Stimulated activated CD4-positive, alpha-beta T cell treated with anti-CD3 and anti-CD28 coated beads, Interleukin-12 subunit alpha, Interleukin-12 subunit beta, amount 100 ng/mL, for 4 hours (primary cell): ENCODE measurements at regions not wholly inside any gene's neighbourhood (a gene's known extent, or its start where the extent isn't known, plus 50 kb on each side); places are given as distances from the start of the nearest gene placed in this dataset.

Experiments
- DNase-seq: peaks from one replicate; pipeline ENCODE4 v3.0.0-alpha.2; 2020

DNA sequence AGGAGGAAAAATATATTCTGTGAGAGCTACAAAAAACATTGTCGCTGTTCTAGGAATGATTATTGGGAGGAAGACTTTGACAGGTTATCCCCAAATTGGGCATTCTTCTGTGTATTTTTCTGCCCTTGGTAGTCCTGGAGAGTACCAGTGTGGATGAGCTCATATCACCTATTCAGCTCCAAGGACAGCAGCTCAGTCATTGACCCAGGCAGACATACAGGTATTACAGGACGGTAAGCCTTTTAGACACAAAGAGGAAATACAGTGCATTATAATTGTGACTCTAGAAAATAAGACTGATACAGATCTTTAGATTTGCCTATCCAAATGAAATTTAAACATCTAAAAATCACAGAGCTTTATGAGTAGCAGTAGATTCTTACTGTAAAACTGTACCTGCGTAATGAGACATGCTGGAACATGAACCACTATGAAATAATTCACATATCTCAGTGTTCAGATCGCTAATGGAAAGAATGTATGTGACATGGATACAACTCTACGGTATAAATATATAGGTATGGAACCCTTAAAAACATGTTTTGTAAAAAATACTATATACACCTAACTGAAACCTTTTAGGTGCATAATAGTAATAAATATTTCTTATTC lies 56.0 kb downstream of the PLK2 start:
- no peak for DNase-seq

DNA sequence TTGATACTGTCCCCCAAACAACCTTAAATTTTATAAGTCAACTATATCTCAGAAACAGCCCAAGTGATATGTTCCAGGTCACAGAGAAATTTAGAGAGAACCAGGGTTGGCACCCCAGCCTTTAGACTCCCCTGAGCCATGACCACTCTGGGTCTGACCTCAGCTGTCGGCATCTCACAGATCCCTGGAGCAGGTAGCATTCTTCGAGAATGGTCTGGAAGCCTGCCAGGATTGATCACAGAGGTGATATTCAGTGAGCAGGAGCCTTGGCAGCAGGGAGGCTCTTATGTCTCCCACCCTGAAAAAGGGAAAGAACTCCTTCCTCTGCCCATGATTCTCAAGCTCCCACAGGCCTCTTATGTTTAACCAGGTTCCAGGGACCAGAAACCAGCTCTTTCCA lies 58.2 kb downstream of the PLK2 start:
- no peak for DNase-seq

DNA sequence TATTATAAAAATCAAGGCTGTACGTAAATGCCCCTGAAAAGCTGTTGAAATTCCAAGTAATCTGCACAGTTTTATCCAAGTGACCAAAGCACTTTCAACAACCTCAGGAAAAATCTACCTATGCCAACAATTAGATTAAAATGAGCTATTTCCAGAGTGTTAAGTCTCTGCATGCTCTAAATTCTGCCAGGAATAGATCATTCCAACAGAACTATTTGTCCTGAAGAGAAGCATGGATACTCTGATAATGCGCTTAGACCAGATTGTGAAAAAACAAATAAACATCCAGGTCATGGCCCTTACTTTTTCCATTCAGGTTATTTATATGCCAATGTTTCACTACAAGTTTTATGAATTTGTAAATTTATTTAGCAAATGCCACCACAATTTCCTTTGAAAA lies 59.1 kb downstream of the PLK2 start:
- no peak for DNase-seq

DNA sequence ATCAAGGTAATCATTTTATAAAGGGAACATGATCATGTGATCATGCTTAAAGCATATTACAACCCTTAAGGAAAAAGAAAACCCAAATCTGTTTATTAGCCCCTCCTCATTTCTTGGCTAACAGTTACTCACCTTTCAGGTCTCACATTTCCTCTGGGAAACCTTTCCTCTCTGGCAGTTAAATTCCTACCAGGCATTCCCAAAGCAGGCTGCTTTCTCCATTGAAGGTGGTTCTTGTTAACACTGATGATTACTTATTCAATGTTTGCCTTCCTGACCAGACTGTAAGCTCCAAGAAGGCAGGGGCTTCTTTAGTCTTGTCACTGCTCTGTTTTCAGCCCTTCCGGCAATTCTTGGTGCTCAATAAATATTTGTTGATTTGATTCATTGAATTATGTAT lies 59.9 kb downstream of the PLK2 start:
- no peak for DNase-seq

DNA sequence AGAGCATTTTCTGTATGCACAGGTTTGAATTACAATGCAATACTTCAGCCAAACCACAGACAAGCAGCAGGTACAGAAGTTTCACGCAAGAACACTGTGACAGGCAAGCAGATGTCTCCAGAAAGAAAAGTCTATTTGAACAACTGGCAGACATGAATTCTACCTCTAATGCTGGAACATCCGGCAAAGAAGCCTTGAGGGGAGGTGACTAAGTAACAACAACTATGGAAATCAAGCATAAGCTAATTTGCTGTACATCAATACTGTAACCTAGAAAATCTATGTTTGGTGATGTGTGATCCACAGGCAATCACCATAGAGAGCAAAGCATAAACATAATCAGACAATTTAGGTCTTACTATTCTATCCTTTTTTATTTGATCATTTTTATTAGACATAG lies 65.5 kb downstream of the PLK2 start:
- no peak for DNase-seq

DNA sequence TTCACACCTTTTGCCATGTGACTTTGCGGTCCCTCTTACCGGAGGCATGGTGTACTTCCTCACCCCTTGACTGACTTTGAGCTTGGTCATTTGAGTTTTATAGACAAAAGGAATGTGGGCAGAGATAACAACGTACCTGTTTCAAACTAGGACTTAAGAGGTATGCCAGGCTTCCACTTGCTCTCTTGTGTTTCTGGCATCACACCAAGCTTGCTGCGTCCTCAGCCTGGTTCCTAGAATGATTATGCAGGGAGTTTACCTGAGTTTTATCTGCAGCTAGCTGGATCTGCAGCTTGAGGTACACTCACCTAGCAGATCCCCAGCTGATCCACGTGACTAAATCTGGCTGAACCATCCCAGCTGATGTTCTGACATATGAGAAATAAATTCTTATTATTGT lies 66.2 kb downstream of the PLK2 start:
- DNase-seq = no peak

DNA sequence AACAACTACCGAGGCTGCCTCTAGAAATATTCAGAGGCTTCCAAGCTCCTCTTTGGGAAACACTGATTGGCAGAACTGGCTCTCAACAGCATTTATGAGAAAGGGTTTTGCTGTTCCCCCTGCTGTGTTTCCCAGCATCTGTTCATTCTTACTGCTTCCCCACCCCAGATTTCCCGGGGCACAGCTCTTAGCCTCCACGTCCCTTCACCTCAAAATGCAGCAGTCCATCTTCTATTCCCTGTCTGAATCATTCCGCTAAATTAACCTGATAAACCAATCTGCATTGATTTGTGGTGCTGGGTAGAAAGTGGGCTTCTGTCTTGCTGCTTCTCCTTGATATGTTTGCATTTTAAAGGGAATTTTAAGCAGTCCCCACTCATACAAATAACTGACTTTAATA lies 67.4 kb downstream of the PLK2 start:
- DNase-seq = no peak

DNA sequence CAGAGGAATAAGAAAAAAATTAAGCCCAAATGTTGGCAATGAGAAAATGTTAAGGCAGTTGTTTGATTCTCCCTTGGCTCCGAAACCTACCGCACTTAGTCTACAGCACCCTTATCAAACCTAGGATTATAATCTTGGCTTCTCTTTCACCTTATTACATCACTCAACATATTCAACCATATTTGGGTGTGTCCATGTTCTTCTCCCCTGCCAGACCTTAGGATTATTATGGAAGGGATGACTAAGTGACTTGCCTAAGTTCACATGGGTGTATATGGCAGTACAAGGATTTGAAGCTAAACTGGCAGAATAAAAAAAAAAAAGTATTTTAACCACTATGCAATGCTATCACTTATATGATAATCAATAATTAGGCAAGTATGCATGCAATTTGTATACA lies 76.4 kb downstream of the PLK2 start:
- DNase-seq = no peak

DNA sequence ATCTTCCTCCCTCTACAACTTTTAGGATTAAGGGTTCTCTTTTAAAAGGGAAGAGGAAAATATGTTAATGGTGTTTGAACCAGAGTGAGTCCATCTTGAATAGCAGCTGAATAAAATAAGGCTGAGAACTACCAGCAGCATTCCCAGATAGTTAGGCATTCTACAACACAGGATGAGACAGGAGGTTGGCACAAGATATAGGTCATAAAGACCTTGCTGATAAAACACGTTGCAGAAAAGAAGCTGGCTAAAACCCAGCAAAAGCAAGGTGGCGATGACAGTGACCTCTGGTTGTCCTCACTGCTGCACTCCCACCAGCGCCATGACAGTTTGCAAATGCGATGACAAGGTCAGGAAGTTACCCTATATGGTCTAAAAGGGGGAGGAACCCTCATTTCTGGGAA lies 77.8 kb downstream of the PLK2 start:
- no peak for DNase-seq

DNA sequence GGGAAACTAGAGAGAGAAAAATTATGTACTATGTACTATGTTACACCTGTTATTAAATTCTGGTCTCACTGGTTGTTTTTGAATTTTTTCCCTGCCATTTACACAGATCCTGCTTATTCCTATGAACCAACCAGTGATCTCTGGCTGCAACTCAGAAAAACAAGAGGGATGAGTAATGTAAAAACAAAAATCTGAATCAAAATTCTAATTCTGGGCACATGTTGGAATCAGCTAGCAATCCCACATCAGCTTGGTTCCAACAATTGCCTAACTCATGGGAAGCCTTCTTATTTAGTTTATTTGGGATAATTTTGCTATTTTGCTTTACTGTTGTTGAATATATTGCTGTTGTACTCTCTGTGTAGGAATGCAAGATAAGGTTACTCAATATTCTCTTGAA lies 78.3 kb downstream of the PLK2 start:
- DNase-seq = no peak

DNA sequence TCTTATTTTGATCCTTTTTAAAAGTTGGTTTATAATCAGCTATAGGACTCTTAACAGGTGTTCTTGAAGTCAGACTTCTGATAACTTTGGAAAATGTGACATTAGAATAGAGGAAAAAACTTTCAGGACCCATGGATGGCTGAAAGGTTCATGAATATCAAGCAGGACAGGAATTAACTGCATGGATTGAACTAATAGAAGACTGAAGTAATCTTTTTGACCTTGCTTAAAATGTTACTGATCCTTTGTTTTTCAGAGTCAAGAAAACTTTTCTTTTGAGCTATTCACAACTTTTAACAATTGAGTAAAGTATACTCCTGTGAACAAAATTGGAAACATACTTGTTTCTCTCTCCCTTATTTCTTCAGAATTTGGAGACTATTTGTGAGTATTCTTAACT lies 79.2 kb downstream of the PLK2 start:
- DNase-seq = no peak

DNA sequence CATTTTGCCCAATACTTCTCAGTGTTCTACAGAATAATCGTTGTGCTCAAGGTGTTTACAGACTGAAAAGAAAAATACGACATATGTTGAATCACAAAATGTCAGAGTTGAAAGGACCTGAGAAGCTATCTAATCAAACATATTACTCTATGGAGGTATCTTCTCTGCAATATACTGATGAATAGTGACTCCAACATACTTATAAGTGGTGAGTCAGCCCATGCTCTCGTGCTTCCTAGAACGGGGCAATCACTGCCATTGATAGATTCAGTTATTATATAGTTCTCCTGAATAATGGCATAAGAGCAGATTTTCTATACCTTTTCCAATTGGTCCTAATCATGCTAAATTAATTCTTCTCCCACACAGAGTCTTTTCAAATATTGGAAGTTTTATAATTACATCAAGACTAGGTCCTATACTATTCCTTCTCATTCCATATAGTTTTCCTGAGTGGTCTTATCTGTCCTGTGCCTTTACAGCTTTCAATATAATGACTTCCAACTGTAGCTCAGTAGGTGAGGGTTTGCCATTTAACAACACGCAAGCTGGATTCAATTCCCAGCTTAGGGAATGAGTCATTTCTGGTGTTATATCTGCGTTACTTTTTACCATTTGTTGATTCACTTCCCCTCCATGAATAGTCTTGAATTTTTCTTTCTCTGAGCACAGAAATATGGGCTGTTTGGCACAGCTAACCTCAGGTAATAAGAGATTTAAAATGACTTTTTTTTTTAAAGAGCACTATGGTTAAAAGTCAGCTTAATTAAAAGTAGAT lies 81.1 kb downstream of the PLK2 start:
- DNase-seq = no peak

DNA sequence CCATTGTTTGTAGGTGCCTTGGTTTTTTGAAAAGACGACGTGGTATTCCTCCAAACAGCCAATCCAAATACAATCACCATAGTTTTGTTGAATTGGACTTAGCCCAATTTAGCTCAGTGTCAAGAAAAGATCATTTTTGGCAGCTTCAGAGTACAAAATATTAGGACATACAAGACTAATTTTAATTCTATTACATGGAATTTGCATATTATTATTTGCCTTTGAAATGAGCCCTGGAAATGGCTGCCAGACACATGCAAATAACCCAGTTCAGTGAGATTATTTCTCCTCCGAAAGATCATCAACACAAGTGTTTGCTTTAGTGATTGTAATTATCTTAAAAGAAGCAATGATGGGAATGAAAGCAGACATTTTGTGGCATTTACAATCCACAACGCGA lies 89.3 kb downstream of the PLK2 start:
- DNase-seq = no peak

DNA sequence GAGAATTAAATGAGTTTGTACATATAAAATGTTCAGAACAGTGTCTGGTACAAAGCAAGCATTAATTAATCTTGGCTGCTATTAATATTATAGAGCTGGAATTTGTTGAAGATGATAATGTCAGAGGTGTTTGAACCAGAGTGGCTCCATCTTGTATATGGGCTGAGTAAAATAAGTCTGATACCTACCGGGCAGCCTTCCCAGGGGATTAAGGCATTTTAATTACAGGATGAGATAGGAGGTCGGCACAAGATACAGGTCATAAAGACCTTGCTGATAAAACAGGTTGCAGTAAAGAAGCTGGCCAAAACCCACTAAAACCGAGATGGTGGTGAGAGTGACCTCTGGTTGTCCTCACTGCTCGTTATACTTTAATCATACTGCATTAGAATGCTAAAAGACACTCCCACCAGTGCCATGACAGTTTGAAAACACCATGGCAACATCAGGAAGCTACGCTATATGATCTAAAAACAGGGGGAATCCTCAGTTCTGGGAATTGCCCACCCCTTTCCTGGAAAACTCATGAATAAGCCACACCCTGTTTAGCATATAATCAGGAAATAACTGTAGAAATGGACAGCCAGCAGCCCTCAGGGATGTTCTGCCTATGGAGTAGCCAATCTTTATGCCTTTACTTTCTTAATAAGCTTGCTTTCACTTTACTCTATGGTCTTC lies 90.2 kb downstream of the PLK2 start:
- no peak for DNase-seq

DNA sequence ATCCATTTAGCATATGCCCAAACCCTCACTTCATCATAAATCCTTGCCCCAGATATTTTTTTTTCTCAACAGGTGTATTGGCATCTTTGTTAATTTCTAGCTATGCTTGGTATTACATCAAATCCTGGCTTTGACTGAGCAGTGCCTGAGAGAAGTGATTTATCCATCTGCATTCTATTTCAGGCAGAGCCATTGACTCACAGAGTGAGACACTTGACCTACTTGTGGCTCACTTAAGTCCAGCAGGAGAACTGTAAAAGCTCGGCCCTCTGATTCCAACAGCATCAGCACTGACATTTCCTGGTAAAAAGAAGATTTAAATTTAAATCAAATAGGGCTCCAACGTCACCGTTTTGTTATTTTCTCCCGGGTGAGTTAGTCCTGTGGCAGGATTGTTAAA lies 93.4 kb downstream of the PLK2 start:
- DNase-seq = no peak

DNA sequence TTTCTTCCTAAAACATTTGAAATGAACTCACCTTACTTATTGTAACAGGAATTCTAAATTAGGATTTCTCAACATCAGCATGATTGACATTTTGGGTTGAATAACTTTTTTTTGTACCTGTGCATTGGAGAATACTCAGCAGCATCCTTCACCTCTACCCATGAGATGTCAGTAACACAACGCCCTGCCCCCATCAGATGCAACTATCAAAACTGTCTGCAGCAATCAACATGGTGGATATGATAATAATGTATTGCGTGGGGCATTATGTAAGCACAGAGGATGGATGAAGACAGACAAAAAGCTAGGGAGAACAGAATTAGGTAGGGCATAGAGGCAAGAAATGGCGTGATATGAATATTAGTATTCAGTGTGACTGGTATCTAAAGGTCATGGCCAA lies 94.1 kb downstream of the PLK2 start:
- DNase-seq = no peak

DNA sequence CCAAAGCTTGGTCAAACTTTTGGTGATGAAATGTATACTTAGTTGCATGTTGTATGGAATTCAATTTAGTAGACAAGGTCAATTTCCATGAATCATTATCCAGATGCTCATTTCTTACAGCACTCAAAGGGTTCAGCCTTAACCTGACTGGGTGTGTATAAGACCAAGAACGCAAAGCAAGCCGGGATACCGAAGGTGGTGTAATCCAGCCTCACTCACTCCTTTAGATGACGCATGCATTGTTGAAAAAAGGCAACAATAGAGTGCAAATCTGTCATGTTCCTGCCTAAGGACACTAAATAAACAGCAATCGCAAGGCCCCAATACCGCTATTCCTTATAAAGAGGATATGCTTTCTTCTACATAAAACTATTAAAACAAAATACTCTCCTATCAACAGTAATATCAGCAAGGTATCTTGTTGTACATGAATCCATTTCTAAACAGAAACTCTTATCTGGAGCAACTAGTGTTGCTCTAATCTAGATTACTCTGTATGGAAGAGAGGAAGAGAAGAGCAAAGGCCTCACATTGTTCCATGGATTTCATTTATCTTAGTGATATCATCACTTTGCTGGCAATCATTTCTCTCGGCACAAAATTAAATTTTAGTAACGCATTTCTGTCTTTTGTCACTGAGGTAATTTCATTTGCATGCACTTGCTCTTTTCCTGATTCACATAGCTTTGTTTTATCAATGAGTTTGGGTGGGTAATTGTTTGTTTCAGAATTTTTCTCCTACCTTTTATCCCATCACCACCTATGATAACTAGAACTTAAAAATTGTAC lies 96.2 kb downstream of the PLK2 start:
- no peak for DNase-seq

DNA sequence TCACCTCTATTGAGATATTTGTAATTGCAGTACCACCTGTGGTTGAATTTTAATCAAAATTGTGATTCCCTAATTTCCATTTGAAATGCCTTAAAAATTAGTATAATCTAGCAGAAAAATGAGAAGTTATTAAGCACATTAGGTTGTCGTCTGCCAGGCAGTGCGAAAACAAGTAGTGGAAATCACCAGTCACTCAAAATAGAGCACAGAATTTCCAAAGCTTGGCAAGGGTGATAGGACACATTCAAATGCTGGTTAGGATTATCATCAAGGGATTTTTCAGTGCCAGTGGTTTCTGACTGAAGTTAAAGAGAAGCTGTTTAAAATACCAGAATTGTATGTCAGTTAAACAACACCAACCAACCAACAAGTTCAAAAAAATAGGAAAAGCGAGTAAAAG lies 97.8 kb downstream of the PLK2 start:
- DNase-seq = no peak

DNA sequence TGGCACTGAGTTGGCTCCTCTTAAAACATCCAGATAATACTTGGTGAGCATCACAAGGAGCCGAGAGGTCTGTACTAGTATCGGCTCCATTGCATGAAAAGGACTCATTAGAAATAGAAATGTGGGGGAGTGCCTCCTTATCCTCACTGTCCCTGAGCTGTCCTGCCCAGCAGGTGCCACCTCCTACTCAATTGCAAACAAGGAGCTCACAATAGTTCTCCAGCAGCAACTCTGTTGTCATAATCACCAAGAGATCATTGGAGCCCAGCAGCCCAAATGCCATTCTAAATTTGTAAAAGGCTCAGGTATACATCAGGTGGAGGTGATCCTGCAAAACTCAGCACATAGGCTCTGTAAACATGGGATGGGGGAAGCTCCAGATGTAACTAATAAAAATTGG lies 99.1 kb downstream of the PLK2 start:
- DNase-seq = no peak

DNA sequence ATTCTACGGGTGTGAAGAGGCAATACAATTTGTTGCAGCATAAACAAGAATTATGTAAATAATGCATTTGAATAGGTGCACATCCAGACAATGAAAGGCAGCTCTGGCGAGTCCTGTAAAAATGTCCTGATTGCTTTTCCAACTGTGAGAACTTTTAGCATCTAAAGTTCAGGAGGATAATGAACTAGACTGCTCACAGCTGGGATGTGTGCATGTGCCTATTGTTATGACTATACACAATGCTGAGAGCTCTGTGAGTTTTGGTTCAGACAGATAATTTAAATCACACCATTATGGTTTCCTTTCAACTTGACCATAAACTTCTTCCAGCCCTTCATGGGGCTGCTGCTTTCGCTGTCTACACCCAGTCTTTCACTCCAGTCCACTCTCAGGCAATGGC lies 99.9 kb downstream of the PLK2 start:
- no peak for DNase-seq

DNA sequence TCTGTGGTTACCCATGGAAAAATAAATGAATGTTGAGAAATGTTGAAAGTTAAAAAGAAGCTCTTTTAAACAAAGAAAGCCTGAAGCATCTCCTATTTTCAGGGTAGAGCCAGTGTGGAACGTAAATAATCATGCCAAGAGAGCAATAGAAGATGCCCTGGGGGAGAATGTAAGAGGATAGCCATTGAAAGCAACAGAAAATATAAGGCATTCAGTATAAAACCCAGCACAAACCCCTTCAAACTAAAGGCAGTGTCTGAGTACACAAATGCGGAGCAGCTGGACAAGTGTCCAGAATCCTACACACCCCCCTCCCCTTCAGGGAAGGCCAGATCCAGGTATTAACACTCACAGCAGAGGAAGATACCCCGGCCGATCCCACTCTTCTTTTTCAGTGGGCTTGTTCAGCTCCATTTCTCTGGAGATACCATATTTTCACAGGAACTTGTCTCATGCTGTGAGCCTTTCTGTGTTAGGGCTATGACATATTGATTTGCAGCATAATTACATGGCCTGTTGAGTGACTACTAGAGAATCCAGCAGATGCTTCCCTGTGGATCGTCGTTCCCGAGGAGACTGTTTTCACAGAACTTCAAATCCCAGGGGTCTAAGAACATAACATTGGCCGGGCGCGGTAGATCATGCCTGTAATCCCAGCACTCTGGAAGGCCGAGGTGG lies 101.2 kb downstream of the PLK2 start:
- no peak for DNase-seq

DNA sequence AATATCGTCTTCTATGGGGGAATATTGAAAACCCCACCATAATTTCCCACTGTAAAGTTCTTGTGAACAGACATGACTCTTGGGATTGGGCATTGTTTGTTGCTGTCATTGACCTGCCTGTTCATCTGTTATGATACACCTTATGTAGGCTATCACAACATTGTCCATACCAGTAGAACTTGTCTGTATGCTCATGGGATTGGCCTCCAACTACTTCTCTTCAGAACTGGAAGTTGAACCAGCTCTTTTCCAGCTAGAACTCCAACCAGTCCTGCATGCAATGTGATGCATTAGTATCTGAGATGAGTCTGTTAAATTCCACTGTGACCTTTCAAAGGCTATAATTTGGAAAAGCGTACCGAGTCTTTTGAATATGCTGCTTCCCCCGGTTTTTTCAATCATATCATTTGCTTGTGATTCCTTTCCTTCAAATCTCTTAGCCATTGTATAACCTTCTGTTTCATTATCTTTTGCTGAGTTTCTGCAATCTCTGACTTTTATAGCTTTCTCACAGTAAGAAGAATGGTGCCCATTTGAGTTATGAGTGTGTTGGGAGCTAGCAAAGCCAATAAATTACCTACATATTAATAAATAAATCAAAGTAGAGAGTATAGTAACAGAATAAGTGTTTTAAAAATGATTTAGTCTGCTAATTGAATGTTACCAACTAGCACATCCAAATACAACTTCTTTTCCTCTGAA lies 101.9 kb downstream of the PLK2 start:
- DNase-seq = no peak
